Lung (tissue), 11 donors: ENCODE measurements at regions not wholly inside any gene's neighbourhood (a gene's known extent, or its start where the extent isn't known, plus 50 kb on each side); places are given as distances from the start of the nearest gene placed in this dataset.

ENCODE experiments used
- ATAC-seq: fragments of 200-7000 bp; cut with Tn5 transposase; one replicate; pipeline ENCODE4 v1.9.1; 2020; ENCODE audit warnings: moderate number of reproducible peaks; ENCODE audit not compliant: insufficient read depth, low FRiP score
- DNase-seq, 3 donors: peaks; one replicate each; pipeline ENCODE4 v3.0.0-alpha.2; 2013 to 2017
- H3K27ac ChIP-seq, 2 donors: one replicate each; pipeline ENCODE4 v1.5.1; 2013; ENCODE audit warnings: mild to moderate bottlenecking in 2 of 2, moderate library complexity in 2 of 2, control low read depth in 1 of 2, inconsistent platforms in 1 of 2, low read depth in 1 of 2, low read length in 1 of 2
- H3K27me3 ChIP-seq, 3 donors: one replicate each; pipeline ENCODE4 v1.5.1; 2013; ENCODE audit warnings: low read length in 2 of 3; ENCODE audit not compliant: control insufficient read depth in 3 of 3, insufficient read depth in 3 of 3
- H3K36me3 ChIP-seq, 4 donors: one replicate each; pipeline ENCODE4 v1.5.1; 2013; ENCODE audit warnings: low read length in 4 of 4, mild to moderate bottlenecking in 1 of 4, moderate library complexity in 1 of 4; ENCODE audit not compliant: control insufficient read depth in 4 of 4, insufficient read depth in 4 of 4
- H3K4me1 ChIP-seq, 5 donors: one replicate each; pipeline ENCODE4 v1.5.1; 2013; ENCODE audit warnings: low read length in 5 of 5, mild to moderate bottlenecking in 2 of 5, moderate library complexity in 1 of 5; ENCODE audit not compliant: control insufficient read depth in 5 of 5, insufficient read depth in 5 of 5
- H3K4me3 ChIP-seq: one replicate; pipeline ENCODE4 v1.5.1; 2013; ENCODE audit warnings: mild to moderate bottlenecking, control low read depth, moderate library complexity
- H3K9ac ChIP-seq, 2 donors: one replicate each; pipeline ENCODE4 v1.5.1; 2013; ENCODE audit warnings: low read length in 2 of 2, control low read depth in 1 of 2; ENCODE audit not compliant: insufficient read depth in 1 of 2
- H3K9me3 ChIP-seq, 4 donors: one replicate each; pipeline ENCODE4 v1.5.1; 2013; ENCODE audit warnings: low read length in 3 of 4, mild to moderate bottlenecking in 1 of 4, moderate library complexity in 1 of 4; ENCODE audit not compliant: control insufficient read depth in 4 of 4, insufficient read depth in 3 of 4
- WGBS, 2 donors: extraction: QIAGEN DNeasy Blood & Tissue Kit; methylation state at CpG; one replicate each; pipeline ENCODE4 v1.1.7; 2013; 5-methylcytosine and 5-hydroxymethylcytosine counted together
- TF ChIP-seq, protein P1 (sequence below): IDR thresholded peaks from 2 replicates; pipeline ENCODE4 v1.5.1; 2012; ENCODE audit warnings: mild to moderate bottlenecking; ENCODE audit errors: control extremely low read depth, extremely low read depth
- donor health status: control.
- donor health status: control.
- donor health status: Bipolar disorder and iron deficiency.
- donor health status: healthy.
- donor health status: DM: yes; HTN: yes; CAD: no.

- H3K9ac ChIP-seq = no peak overlapping the region
- no peaks in the 10 kb centered on the region for H3K36me3 ChIP-seq
- TF ChIP-seq, protein P1, sequence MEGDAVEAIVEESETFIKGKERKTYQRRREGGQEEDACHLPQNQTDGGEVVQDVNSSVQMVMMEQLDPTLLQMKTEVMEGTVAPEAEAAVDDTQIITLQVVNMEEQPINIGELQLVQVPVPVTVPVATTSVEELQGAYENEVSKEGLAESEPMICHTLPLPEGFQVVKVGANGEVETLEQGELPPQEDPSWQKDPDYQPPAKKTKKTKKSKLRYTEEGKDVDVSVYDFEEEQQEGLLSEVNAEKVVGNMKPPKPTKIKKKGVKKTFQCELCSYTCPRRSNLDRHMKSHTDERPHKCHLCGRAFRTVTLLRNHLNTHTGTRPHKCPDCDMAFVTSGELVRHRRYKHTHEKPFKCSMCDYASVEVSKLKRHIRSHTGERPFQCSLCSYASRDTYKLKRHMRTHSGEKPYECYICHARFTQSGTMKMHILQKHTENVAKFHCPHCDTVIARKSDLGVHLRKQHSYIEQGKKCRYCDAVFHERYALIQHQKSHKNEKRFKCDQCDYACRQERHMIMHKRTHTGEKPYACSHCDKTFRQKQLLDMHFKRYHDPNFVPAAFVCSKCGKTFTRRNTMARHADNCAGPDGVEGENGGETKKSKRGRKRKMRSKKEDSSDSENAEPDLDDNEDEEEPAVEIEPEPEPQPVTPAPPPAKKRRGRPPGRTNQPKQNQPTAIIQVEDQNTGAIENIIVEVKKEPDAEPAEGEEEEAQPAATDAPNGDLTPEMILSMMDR = no peak
- peaks cover 0 to 25% (median 0%) of the 10 kb centered on the region in 5 donors for H3K4me1 ChIP-seq
- H3K27ac ChIP-seq = no peak overlapping the region
- no peaks in the 10 kb centered on the region for H3K9me3 ChIP-seq
- H3K4me3 ChIP-seq = no peak overlapping the region
- WGBS, 2 donors = 38 to 50% methylated on average over 8 of the region's 8 CpGs
- peak in 2 of 3 donors; percentile 36 to 44 for DNase-seq
- no peak for ATAC-seq
- no peaks in the 10 kb centered on the region for H3K27me3 ChIP-seq
These were observed 200.5 kb upstream of the LRTM1 start for GRCh38 chr3:55128225-55128823.

- Histone ChIP-seq H3K4me1 (peaks cover 0 to 25% (median 0%) of the 10 kb centered on the region in 5 donors), H3K9me3 (no peaks in the 10 kb centered on the region), H3K4me3 (no peak overlapping the region), H3K27ac (no peak overlapping the region), H3K36me3 (no peaks in the 10 kb centered on the region), H3K9ac (no peak overlapping the region), H3K27me3 (no peaks in the 10 kb centered on the region)
- WGBS, 2 donors = 39 to 50% methylated on average over 4 of the region's 4 CpGs
- ATAC-seq (no peak), DNase-seq (no peak)
- TF ChIP-seq, protein P1 = no peak
These were observed 199.7 kb upstream of the LRTM1 start for GRCh38 chr3:55127565-55127964.

DNA sequence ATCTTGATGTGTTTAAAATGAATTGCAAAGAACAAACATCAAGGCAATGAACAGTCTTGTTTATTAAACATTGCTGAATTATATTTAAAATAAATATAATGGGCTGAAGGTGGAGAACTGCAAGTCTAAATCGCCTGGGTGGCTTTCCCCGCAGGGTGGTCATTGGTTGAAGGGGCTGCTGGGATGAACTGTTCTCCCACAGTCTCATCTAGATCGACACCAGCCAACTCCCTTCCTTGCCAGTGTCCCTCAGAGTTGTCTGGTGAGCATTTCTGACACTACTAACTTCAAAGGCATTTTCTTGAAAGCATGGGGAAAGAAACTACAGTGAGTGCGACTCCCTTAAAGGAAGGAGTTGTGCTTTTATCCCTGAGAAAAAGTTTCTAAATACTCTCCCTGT is 196.5 kb upstream of the LRTM1 start:
- no peak for ATAC-seq
- Histone ChIP-seq H3K9me3 (no peaks in the 10 kb centered on the region), H3K36me3 (no peaks in the 10 kb centered on the region), H3K4me1 (peaks cover 0 to 36% (median 0%) of the 10 kb centered on the region in 5 donors), H3K27ac (no peak overlapping the region), H3K4me3 (no peak overlapping the region), H3K27me3 (no peaks in the 10 kb centered on the region), H3K9ac (no peak overlapping the region)
- WGBS, 2 donors = 72 to 78% methylated on average over 4 of the region's 4 CpGs
- TF ChIP-seq, protein P1 = no peak
- DNase-seq = peak; percentile 75 to 90 (median 87)
